ENCODE measurements at regions not wholly inside any gene's neighbourhood (a gene's known extent, or its start where the extent isn't known, plus 50 kb on each side); places are given as distances from the start of the nearest gene placed in this dataset.

GRCh38 chr7:20005081-20005480, 212.1 kb downstream of the MACC1 start:
- Histone ChIP-seq H3K27ac (ENCODE audit: low read depth, low read length, poor library complexity, severe bottlenecking) (no peak overlapping the region), H3K4me3 (ENCODE audit: low read depth, low read length, poor library complexity, severe bottlenecking) (no peak overlapping the region), H3K27me3 (replicated peaks; ENCODE audit: insufficient read depth, low read depth, low read length, poor library complexity) (peaks cover 22% of the 10 kb centered on the region), H3K4me1 (ENCODE audit: insufficient read depth, low read length, poor library complexity, severe bottlenecking) (no peaks in the 10 kb centered on the region), H3K36me3 (ENCODE audit: insufficient read depth, low read length, poor library complexity, severe bottlenecking) (no peaks in the 10 kb centered on the region), H3K9me3 (ENCODE audit: low read depth, low read length, poor library complexity, severe bottlenecking) (no peaks in the 10 kb centered on the region)
- BruUV-seq (replicated peaks), result no TSS peak
- POLR2A ChIA-PET (ENCODE audit: low non-redundant PET), result no interaction called here
- CTCF ChIA-PET, result no interaction called here
- DNase-seq (ENCODE audit: low spot score), result no peak
- intact Hi-C loops (cut with micrococcal nuclease; ENCODE audit: unreplicated experiment), result no loop called here
- TF ChIP-seq CTCF (conservative IDR thresholded peaks at IDR 0.05; ENCODE audit: low read depth, low read length) (no peak), EZH2 (IDR thresholded peaks at IDR 0.05; ENCODE audit: borderline replicate concordance, low read depth, low read length, poor library complexity, severe bottlenecking) (no peak)

GRCh38 chr7:19999681-20000080, 217.5 kb downstream of the MACC1 start:
- ChIA-PET POLR2A (ENCODE audit: low non-redundant PET) (no interaction called here), CTCF (no interaction called here)
- H3K9me3 ChIP-seq (ENCODE audit: low read depth, low read length, poor library complexity, severe bottlenecking), result no peaks in the 10 kb centered on the region
- H3K4me1 ChIP-seq (ENCODE audit: insufficient read depth, low read length, poor library complexity, severe bottlenecking), result no peaks in the 10 kb centered on the region
- peaks cover 41% of the 10 kb centered on the region for H3K27me3 ChIP-seq (replicated peaks; ENCODE audit: insufficient read depth, low read depth, low read length, poor library complexity)
- H3K27ac ChIP-seq (ENCODE audit: low read depth, low read length, poor library complexity, severe bottlenecking), result no peak overlapping the region
- intact Hi-C loops (cut with micrococcal nuclease; ENCODE audit: unreplicated experiment), result no loop called here
- no peaks in the 10 kb centered on the region for H3K36me3 ChIP-seq (ENCODE audit: insufficient read depth, low read length, poor library complexity, severe bottlenecking)
- no peak overlapping the region for H3K4me3 ChIP-seq (ENCODE audit: low read depth, low read length, poor library complexity, severe bottlenecking)
- no peak for TF ChIP-seq CTCF (conservative IDR thresholded peaks at IDR 0.05; ENCODE audit: low read depth, low read length)
- TF ChIP-seq EZH2 (IDR thresholded peaks at IDR 0.05; ENCODE audit: borderline replicate concordance, low read depth, low read length, poor library complexity, severe bottlenecking), result no peak
- BruUV-seq (replicated peaks), result no TSS peak
- DNase-seq (ENCODE audit: low spot score), result no peak

GRCh38 chr7:19991936-19992335, 218.5 kb upstream of the TMEM196 start:
- H3K9me3 ChIP-seq (ENCODE audit: low read depth, low read length, poor library complexity, severe bottlenecking), result no peaks in the 10 kb centered on the region
- intact Hi-C loops (cut with micrococcal nuclease; ENCODE audit: unreplicated experiment), result no loop called here
- H3K27ac ChIP-seq (ENCODE audit: low read depth, low read length, poor library complexity, severe bottlenecking), result no peak overlapping the region
- no peak for DNase-seq (ENCODE audit: low spot score)
- H3K27me3 ChIP-seq (replicated peaks; ENCODE audit: insufficient read depth, low read depth, low read length, poor library complexity), result peaks cover 31% of the 10 kb centered on the region
- no peak overlapping the region for H3K4me3 ChIP-seq (ENCODE audit: low read depth, low read length, poor library complexity, severe bottlenecking)
- no peak for TF ChIP-seq EZH2 (IDR thresholded peaks at IDR 0.05; ENCODE audit: borderline replicate concordance, low read depth, low read length, poor library complexity, severe bottlenecking)
- no peak for TF ChIP-seq CTCF (conservative IDR thresholded peaks at IDR 0.05; ENCODE audit: low read depth, low read length)
- CTCF ChIA-PET, result no interaction called here
- POLR2A ChIA-PET (ENCODE audit: low non-redundant PET), result no interaction called here
- H3K36me3 ChIP-seq (ENCODE audit: insufficient read depth, low read length, poor library complexity, severe bottlenecking), result no peaks in the 10 kb centered on the region
- no TSS peak for BruUV-seq (replicated peaks)
- H3K4me1 ChIP-seq (ENCODE audit: insufficient read depth, low read length, poor library complexity, severe bottlenecking), result no peaks in the 10 kb centered on the region
